ENCODE measurements at regions not wholly inside any gene's neighbourhood (a gene's known extent, or its start where the extent isn't known, plus 50 kb on each side); places are given as distances from the start of the nearest gene placed in this dataset.
"Not testable (repeated sequence)": the region's sequence is repeated elsewhere in the genome, so short reads cannot be mapped to it uniquely, and the experiment has no call there.

DNA sequence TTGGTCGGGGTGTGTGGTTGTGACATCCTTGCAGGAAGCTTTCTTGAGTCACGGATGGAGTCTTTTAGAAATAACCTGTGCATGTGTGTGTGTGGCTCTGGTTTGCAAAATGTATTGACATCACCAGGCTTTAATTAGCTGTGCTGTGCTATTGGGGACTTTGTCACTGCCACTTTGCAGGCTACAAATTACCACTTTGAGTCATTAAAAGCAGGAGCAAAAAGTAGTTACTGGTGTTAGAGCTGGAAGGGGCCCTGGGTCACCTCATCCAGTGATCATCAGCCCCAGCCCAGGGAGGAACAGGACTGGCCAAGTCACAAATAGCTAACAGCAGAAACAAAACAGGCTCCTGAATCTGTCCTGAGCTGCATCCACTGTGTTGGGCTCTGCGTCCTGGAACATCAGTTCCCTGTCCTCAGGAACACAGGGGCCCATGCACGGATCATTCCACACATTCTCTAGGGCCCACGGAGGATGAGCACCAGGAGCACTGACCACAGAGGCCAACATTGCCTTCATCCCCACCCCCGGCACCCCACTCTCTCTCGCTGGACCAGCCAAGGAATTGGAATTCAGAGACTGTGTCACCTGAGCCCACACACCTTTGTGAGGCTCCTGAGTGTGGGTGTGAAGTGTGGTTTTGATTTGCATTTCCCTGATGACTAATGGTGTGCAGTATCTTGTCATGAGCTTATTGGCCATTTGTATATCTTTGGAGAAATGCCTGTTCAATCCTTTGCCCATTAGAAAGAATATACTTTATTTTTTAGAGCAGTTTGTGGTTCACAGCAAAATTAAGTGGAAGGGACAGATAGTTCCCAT is 280.1 kb upstream of the C1orf174 start:
- no peaks in the 10 kb centered on the region for H3K9me3 ChIP-seq (ENCODE audit: control insufficient read depth in 4 of 4, low read length in 3 of 4)
- no peaks in the 10 kb centered on the region for H3K4me1 ChIP-seq (ENCODE audit: control insufficient read depth in 4 of 4, insufficient read depth in 4 of 4, low read length in 3 of 4)
- H3K9ac ChIP-seq (ENCODE audit: low read depth in 1 of 2, low read length in 2 of 2) = no peak overlapping the region
- TF ChIP-seq JUND (IDR thresholded peaks at IDR 0.05) = no peak
- no peak for TF ChIP-seq RXRA (IDR thresholded peaks at IDR 0.05)
- TF ChIP-seq, protein P1, sequence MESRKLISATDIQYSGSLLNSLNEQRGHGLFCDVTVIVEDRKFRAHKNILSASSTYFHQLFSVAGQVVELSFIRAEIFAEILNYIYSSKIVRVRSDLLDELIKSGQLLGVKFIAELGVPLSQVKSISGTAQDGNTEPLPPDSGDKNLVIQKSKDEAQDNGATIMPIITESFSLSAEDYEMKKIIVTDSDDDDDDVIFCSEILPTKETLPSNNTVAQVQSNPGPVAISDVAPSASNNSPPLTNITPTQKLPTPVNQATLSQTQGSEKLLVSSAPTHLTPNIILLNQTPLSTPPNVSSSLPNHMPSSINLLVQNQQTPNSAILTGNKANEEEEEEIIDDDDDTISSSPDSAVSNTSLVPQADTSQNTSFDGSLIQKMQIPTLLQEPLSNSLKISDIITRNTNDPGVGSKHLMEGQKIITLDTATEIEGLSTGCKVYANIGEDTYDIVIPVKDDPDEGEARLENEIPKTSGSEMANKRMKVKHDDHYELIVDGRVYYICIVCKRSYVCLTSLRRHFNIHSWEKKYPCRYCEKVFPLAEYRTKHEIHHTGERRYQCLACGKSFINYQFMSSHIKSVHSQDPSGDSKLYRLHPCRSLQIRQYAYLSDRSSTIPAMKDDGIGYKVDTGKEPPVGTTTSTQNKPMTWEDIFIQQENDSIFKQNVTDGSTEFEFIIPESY (IDR thresholded peaks at IDR 0.05) = no peak
- no peak for TF ChIP-seq RAD21 (IDR thresholded peaks at IDR 0.05)
- no peak overlapping the region for H3K27ac ChIP-seq (ENCODE audit: low read depth in 1 of 2, low read length in 2 of 2)
- no peak overlapping the region for H3K4me3 ChIP-seq (ENCODE audit: low read depth in 1 of 3, low read length in 3 of 3)
- no peaks in the 10 kb centered on the region for H3K36me3 ChIP-seq (ENCODE audit: control insufficient read depth in 4 of 4, insufficient read depth in 3 of 4, low read depth in 1 of 4, low read length in 3 of 4)
- H3K27me3 ChIP-seq (ENCODE audit: control insufficient read depth in 4 of 4, insufficient read depth in 4 of 4, low read length in 3 of 4) = peaks cover 0 to 5% (median 1%) of the 10 kb centered on the region in 4 donors
- WGBS = 69% methylated on average over 7 of the region's 7 CpGs
- DNase-seq (ENCODE audit: low spot score) = no peak

DNA sequence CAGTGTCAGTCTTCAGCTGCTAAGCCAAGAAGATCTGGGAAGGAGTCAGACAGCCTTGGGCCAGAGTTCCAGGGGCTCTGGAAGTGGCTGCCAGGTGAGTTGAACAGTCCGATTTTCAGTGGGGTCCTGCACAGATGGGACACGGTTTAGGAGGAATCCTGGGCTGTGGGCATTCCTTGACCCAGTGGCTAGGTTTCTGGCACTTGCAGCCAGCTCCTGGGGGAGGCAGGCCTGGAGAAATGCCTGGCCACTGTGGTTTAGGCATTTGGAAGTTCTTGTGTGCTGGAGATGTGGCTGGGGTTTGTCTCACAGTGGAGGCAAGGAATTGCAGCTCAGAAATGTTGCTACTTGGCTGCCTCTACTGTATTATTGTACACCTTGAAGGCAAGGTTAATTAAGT is 286.4 kb upstream of the C1orf174 start:
- H3K4me3 ChIP-seq (ENCODE audit: low read depth in 1 of 3, low read length in 3 of 3); DNase-seq (ENCODE audit: low spot score); H3K27me3 ChIP-seq (ENCODE audit: control insufficient read depth in 4 of 4, insufficient read depth in 4 of 4, low read length in 3 of 4); H3K36me3 ChIP-seq (ENCODE audit: control insufficient read depth in 4 of 4, insufficient read depth in 3 of 4, low read depth in 1 of 4, low read length in 3 of 4); H3K4me1 ChIP-seq (ENCODE audit: control insufficient read depth in 4 of 4, insufficient read depth in 4 of 4, low read length in 3 of 4); H3K27ac ChIP-seq (ENCODE audit: low read depth in 1 of 2, low read length in 2 of 2); H3K9ac ChIP-seq (ENCODE audit: low read depth in 1 of 2, low read length in 2 of 2); H3K9me3 ChIP-seq (ENCODE audit: control insufficient read depth in 4 of 4, low read length in 3 of 4): not testable (repeated sequence)
- 71% methylated on average over 2 of the region's 2 CpGs for WGBS

DNA sequence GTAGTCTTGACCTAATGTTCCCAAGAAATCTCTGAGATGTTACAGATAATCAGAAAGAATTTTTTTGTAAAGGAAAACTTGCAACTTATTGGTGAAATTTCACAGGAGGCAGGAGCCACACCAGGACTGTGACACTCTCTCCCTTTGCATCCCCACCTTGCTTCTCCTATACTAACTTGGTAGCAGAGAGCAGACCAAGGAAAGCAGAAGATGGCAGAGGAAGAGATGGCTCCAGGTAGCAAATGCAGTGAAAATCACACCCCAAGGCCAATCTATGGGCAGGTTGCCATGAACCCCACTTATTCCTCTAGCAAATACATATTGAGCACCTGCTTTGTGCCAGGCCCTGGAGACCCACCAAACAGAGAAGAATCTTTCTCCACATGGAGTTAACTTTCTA is 303.4 kb upstream of the C1orf174 start:
- H3K4me1 ChIP-seq (ENCODE audit: control insufficient read depth in 4 of 4, insufficient read depth in 4 of 4, low read length in 3 of 4) = no peaks in the 10 kb centered on the region
- no peak overlapping the region for H3K4me3 ChIP-seq (ENCODE audit: low read depth in 1 of 3, low read length in 3 of 3)
- peaks cover 8 to 19% (median 11%) of the 10 kb centered on the region in 4 donors for H3K9me3 ChIP-seq (ENCODE audit: control insufficient read depth in 4 of 4, low read length in 3 of 4)
- H3K9ac ChIP-seq (ENCODE audit: low read depth in 1 of 2, low read length in 2 of 2) = no peak overlapping the region
- H3K27ac ChIP-seq (ENCODE audit: low read depth in 1 of 2, low read length in 2 of 2) = no peak overlapping the region
- H3K36me3 ChIP-seq (ENCODE audit: control insufficient read depth in 4 of 4, insufficient read depth in 3 of 4, low read depth in 1 of 4, low read length in 3 of 4) = no peaks in the 10 kb centered on the region
- DNase-seq (ENCODE audit: low spot score) = no peak
- H3K27me3 ChIP-seq (ENCODE audit: control insufficient read depth in 4 of 4, insufficient read depth in 4 of 4, low read length in 3 of 4) = no peaks in the 10 kb centered on the region
- no peak for TF ChIP-seq FOXA1 (IDR thresholded peaks at IDR 0.05)
- TF ChIP-seq, protein P2, sequence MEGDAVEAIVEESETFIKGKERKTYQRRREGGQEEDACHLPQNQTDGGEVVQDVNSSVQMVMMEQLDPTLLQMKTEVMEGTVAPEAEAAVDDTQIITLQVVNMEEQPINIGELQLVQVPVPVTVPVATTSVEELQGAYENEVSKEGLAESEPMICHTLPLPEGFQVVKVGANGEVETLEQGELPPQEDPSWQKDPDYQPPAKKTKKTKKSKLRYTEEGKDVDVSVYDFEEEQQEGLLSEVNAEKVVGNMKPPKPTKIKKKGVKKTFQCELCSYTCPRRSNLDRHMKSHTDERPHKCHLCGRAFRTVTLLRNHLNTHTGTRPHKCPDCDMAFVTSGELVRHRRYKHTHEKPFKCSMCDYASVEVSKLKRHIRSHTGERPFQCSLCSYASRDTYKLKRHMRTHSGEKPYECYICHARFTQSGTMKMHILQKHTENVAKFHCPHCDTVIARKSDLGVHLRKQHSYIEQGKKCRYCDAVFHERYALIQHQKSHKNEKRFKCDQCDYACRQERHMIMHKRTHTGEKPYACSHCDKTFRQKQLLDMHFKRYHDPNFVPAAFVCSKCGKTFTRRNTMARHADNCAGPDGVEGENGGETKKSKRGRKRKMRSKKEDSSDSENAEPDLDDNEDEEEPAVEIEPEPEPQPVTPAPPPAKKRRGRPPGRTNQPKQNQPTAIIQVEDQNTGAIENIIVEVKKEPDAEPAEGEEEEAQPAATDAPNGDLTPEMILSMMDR (IDR thresholded peaks at IDR 0.05; ENCODE audit: low read depth, low read length, missing input control) = no peak
- TF ChIP-seq, protein P3, sequence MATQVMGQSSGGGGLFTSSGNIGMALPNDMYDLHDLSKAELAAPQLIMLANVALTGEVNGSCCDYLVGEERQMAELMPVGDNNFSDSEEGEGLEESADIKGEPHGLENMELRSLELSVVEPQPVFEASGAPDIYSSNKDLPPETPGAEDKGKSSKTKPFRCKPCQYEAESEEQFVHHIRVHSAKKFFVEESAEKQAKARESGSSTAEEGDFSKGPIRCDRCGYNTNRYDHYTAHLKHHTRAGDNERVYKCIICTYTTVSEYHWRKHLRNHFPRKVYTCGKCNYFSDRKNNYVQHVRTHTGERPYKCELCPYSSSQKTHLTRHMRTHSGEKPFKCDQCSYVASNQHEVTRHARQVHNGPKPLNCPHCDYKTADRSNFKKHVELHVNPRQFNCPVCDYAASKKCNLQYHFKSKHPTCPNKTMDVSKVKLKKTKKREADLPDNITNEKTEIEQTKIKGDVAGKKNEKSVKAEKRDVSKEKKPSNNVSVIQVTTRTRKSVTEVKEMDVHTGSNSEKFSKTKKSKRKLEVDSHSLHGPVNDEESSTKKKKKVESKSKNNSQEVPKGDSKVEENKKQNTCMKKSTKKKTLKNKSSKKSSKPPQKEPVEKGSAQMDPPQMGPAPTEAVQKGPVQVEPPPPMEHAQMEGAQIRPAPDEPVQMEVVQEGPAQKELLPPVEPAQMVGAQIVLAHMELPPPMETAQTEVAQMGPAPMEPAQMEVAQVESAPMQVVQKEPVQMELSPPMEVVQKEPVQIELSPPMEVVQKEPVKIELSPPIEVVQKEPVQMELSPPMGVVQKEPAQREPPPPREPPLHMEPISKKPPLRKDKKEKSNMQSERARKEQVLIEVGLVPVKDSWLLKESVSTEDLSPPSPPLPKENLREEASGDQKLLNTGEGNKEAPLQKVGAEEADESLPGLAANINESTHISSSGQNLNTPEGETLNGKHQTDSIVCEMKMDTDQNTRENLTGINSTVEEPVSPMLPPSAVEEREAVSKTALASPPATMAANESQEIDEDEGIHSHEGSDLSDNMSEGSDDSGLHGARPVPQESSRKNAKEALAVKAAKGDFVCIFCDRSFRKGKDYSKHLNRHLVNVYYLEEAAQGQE (IDR thresholded peaks at IDR 0.05) = no peak
- TF ChIP-seq, protein P1 (IDR thresholded peaks at IDR 0.05) = no peak
